PC-9 (cell line): ENCODE measurements at regions not wholly inside any gene's neighbourhood (a gene's known extent, or its start where the extent isn't known, plus 50 kb on each side); places are given as distances from the start of the nearest gene placed in this dataset.
"Not testable (repeated sequence)": the region's sequence is repeated elsewhere in the genome, so short reads cannot be mapped to it uniquely, and the experiment has no call there.

Source experiments
- BruUV-seq: library from RNA; stranded (reverse); fragments of 400-500 nt; replicated peaks from 2 replicates; lab custom pipeline; 2021; lab: Mats Ljungman, UMichigan
- CTCF ChIA-PET: fragments of 300-600 bp; sonication (Branson Sonifier 250); formaldehyde crosslinking; loops from one replicate; lab custom pipeline; 2022; ENCODE audit warnings: antibody characterized with exemption; lab: Charles Lee
- POLR2A ChIA-PET: fragments of 300-600 bp; sonication (Branson Sonifier 250); formaldehyde crosslinking; loops from one replicate; lab custom pipeline; 2022; ENCODE audit warnings: antibody characterized with exemption; ENCODE audit not compliant: unreplicated experiment; lab: Charles Lee
- DNase-seq, 2 experiments: peaks; one replicate each; pipeline versions ENCODE4 v3.0.0 to v3.0.0-alpha.2; 2015 to 2022; ENCODE audit warnings: mixed read lengths in 1 of 2
- H2AFZ ChIP-seq: fragments of 200-600 bp; sonication (generic); 2 replicates; pipeline ENCODE4 v1.8.1; 2017; ENCODE audit warnings: antibody characterized with exemption
- H3F3A ChIP-seq: fragments of 200-600 bp; sonication (generic); 2 replicates; pipeline ENCODE4 v1.8.1; 2017; ENCODE audit warnings: antibody characterized with exemption, mild to moderate bottlenecking, low read depth; ENCODE audit not compliant: insufficient read depth
- H3K27ac ChIP-seq: fragments of 200-600 bp; sonication (generic); 2 replicates; pipeline ENCODE4 v1.6.1; 2016; ENCODE audit warnings: mixed run types
- H3K27me3 ChIP-seq: fragments of 200-600 bp; sonication (generic); 2 replicates; pipeline ENCODE4 v1.6.1; 2016; ENCODE audit warnings: low read depth, mixed run types; ENCODE audit not compliant: insufficient read depth
- H3K36me3 ChIP-seq: fragments of 200-600 bp; sonication (generic); 2 replicates; pipeline ENCODE4 v1.6.1; 2016; ENCODE audit warnings: low read depth, mixed run types
- H3K4me1 ChIP-seq: fragments of 200-600 bp; sonication (generic); replicated peaks from 2 replicates; pipeline ENCODE4 v1.6.1; 2016; ENCODE audit warnings: mixed run types; ENCODE audit not compliant: insufficient read depth
- H3K4me2 ChIP-seq: fragments of 200-600 bp; sonication (generic); 2 replicates; pipeline ENCODE4 v1.6.1; 2017; ENCODE audit warnings: mixed run types
- H3K4me3 ChIP-seq: fragments of 200-600 bp; sonication (generic); 2 replicates; pipeline ENCODE4 v1.6.1; 2016; ENCODE audit warnings: mixed run types
- H3K79me2 ChIP-seq: fragments of 200-600 bp; sonication (generic); 2 replicates; pipeline ENCODE4 v1.6.1; 2017; ENCODE audit warnings: low read depth, mixed run types
- H3K9me2 ChIP-seq: fragments of 200-600 bp; sonication (generic); 2 replicates; pipeline ENCODE4 v1.8.1; 2017; ENCODE audit warnings: mild to moderate bottlenecking; ENCODE audit not compliant: insufficient read depth
- H3K9me3 ChIP-seq: fragments of 200-600 bp; sonication (generic); 2 replicates; pipeline ENCODE4 v1.8.1; 2016; ENCODE audit warnings: low read depth; ENCODE audit not compliant: insufficient read depth
- H4K20me1 ChIP-seq: fragments of 200-600 bp; sonication (generic); 2 replicates; pipeline ENCODE4 v1.8.1; 2017; ENCODE audit not compliant: insufficient read depth
- CTCF ChIP-seq: fragments of 200-600 bp; sonication (generic); conservative IDR thresholded peaks from 2 replicates; pipeline ENCODE4 v1.6.1; 2017; ENCODE audit warnings: mixed run types, antibody characterized with exemption, mild to moderate bottlenecking, moderate library complexity
- EZH2 ChIP-seq: fragments of 200-600 bp; sonication (generic); IDR thresholded peaks from 2 replicates; pipeline ENCODE4 v1.8.0; 2017; ENCODE audit warnings: antibody characterized with exemption, low read depth
- intact Hi-C: fragments of 100-400 bp; cut with micrococcal nuclease; formaldehyde crosslinking; loops from one replicate; pipeline ENCODE4 v1.10.0; 2022; ENCODE audit not compliant: unreplicated experiment

GRCh38 chr21:29434081-29434480 lies 135.4 kb downstream of the BACH1 start:
- H3K27me3 ChIP-seq, result no peaks in the 10 kb centered on the region
- no peak for DNase-seq
- intact Hi-C loops, result no loop called here
- no peak overlapping the region for H3K27ac ChIP-seq
- no peaks in the 10 kb centered on the region for H3K9me2 ChIP-seq
- CTCF ChIA-PET, result no interaction called here
- TF ChIP-seq EZH2 (no peak), CTCF (no peak)
- H3K9me3 ChIP-seq, result no peaks in the 10 kb centered on the region
- H3K36me3 ChIP-seq, result no peaks in the 10 kb centered on the region
- H3K4me3 ChIP-seq, result no peak overlapping the region
- no peaks in the 10 kb centered on the region for H3F3A ChIP-seq
- H3K4me2 ChIP-seq, result no peak overlapping the region
- no peaks in the 10 kb centered on the region for H3K79me2 ChIP-seq
- H2AFZ ChIP-seq, result no peak overlapping the region
- POLR2A ChIA-PET, result no interaction called here
- no peaks in the 10 kb centered on the region for H4K20me1 ChIP-seq
- BruUV-seq, result no TSS peak
- H3K4me1 ChIP-seq, result peaks cover 5% of the 10 kb centered on the region; the same call in 1 of the 2 replicates

- H4K20me1 ChIP-seq, H3K9me3 ChIP-seq, H3K9me2 ChIP-seq, BruUV-seq, H3K27me3 ChIP-seq, H3K27ac ChIP-seq, intact Hi-C loops, DNase-seq, H3K79me2 ChIP-seq, POLR2A ChIA-PET, H3K4me3 ChIP-seq, CTCF ChIA-PET, H3F3A ChIP-seq, H2AFZ ChIP-seq, H3K4me1 ChIP-seq, H3K36me3 ChIP-seq, H3K4me2 ChIP-seq: not testable (repeated sequence)
Observed at GRCh38 chr21:29434982-29435381, 136.3 kb downstream of the BACH1 start.

- no peak overlapping the region for H3K27ac ChIP-seq
- intact Hi-C loops, result no loop called here
- no peak overlapping the region for H2AFZ ChIP-seq
- CTCF ChIA-PET, result no interaction called here
- no peaks in the 10 kb centered on the region for H3F3A ChIP-seq
- H3K79me2 ChIP-seq, result no peaks in the 10 kb centered on the region
- no peaks in the 10 kb centered on the region for H3K36me3 ChIP-seq
- H3K4me1 ChIP-seq, result no peaks in the 10 kb centered on the region
- no TSS peak for BruUV-seq
- DNase-seq, result no peak
- H3K9me2 ChIP-seq, result no peaks in the 10 kb centered on the region
- no peaks in the 10 kb centered on the region for H3K27me3 ChIP-seq
- no peaks in the 10 kb centered on the region for H4K20me1 ChIP-seq
- no peak for TF ChIP-seq EZH2
- TF ChIP-seq CTCF, result no peak
- H3K4me3 ChIP-seq, result no peak overlapping the region
- no peaks in the 10 kb centered on the region for H3K9me3 ChIP-seq
- POLR2A ChIA-PET, result no interaction called here
- no peak overlapping the region for H3K4me2 ChIP-seq
Observed at GRCh38 chr21:29436143-29436542, 137.4 kb downstream of the BACH1 start.

- Histone ChIP-seq H3F3A (no peaks in the 10 kb centered on the region), H4K20me1 (no peaks in the 10 kb centered on the region), H3K9me3 (no peaks in the 10 kb centered on the region), H2AFZ (no peak overlapping the region), H3K4me1 (no peaks in the 10 kb centered on the region), H3K27me3 (no peaks in the 10 kb centered on the region), H3K4me2 (no peak overlapping the region), H3K36me3 (no peaks in the 10 kb centered on the region), H3K4me3 (no peak overlapping the region), H3K79me2 (no peaks in the 10 kb centered on the region), H3K9me2 (no peaks in the 10 kb centered on the region), H3K27ac (no peak overlapping the region)
- TF ChIP-seq CTCF (no peak), EZH2 (no peak)
- BruUV-seq, result no TSS peak
- POLR2A ChIA-PET, result no interaction called here
- CTCF ChIA-PET, result no interaction called here
- DNase-seq, result no peak
- intact Hi-C loops, result no loop called here
Observed at GRCh38 chr21:29436650-29437049, 137.9 kb downstream of the BACH1 start.
